ENCODE measurements at regions not wholly inside any gene's neighbourhood (a gene's known extent, or its start where the extent isn't known, plus 50 kb on each side); places are given as distances from the start of the nearest gene placed in this dataset.

DNA sequence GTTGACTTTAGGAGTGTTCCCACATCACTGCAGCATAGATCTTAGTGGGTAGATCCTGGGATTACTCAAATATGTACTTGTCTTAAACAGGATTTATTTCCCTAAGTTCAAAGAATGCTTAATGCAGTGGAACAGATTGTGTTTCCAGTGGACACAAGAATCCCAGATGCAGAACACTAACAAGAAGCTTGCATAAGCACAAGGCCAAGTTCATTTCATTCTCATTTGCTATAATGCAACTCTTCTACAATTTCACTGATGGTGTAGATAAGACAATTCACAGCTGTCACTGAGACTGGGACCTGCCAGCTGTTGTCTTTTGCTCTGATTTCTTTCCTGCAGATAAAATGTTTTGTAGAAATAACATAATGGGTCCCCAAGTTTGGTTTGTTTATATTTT is 225.6 kb downstream of the NFKBIZ start:
- TF ChIP-seq, protein P1, sequence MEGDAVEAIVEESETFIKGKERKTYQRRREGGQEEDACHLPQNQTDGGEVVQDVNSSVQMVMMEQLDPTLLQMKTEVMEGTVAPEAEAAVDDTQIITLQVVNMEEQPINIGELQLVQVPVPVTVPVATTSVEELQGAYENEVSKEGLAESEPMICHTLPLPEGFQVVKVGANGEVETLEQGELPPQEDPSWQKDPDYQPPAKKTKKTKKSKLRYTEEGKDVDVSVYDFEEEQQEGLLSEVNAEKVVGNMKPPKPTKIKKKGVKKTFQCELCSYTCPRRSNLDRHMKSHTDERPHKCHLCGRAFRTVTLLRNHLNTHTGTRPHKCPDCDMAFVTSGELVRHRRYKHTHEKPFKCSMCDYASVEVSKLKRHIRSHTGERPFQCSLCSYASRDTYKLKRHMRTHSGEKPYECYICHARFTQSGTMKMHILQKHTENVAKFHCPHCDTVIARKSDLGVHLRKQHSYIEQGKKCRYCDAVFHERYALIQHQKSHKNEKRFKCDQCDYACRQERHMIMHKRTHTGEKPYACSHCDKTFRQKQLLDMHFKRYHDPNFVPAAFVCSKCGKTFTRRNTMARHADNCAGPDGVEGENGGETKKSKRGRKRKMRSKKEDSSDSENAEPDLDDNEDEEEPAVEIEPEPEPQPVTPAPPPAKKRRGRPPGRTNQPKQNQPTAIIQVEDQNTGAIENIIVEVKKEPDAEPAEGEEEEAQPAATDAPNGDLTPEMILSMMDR (IDR thresholded peaks at IDR 0.05; ENCODE audit: low read depth, low read length) = no peak
- no peak for TF ChIP-seq EZH2phosphoT487 (IDR thresholded peaks at IDR 0.05; ENCODE audit: low read depth)
